Endothelial cell (in vitro differentiated cells): ENCODE measurements at regions not wholly inside any gene's neighbourhood (a gene's known extent, or its start where the extent isn't known, plus 50 kb on each side); places are given as distances from the start of the nearest gene placed in this dataset.
A peak's percentile ranks its signal among the peaks of the same experiment; 100 is the strongest.

Source experiments
- DNase-seq: peaks from one replicate; pipeline ENCODE4 v3.0.0; 2021; ENCODE audit warnings: low spot score
- H3K27ac Mint-ChIP-seq: one replicate; pipeline ENCODE4 v1.8.0; 2021; ENCODE audit warnings: mixed read lengths, inconsistent platforms; ENCODE audit not compliant: unreplicated experiment
- H3K27me3 Mint-ChIP-seq: one replicate; pipeline ENCODE4 v1.8.0; 2021; ENCODE audit warnings: mild to moderate bottlenecking, moderate library complexity, mixed read lengths, inconsistent platforms; ENCODE audit not compliant: unreplicated experiment
- H3K36me3 Mint-ChIP-seq: one replicate; pipeline ENCODE4 v1.8.0; 2021; ENCODE audit warnings: mild to moderate bottlenecking, low read depth, mixed read lengths, inconsistent platforms; ENCODE audit not compliant: unreplicated experiment
- H3K4me1 Mint-ChIP-seq: one replicate; pipeline ENCODE4 v1.8.0; 2021; ENCODE audit warnings: mild to moderate bottlenecking, mixed read lengths, inconsistent platforms; ENCODE audit not compliant: unreplicated experiment
- H3K4me3 Mint-ChIP-seq: one replicate; pipeline ENCODE4 v1.8.0; 2021; ENCODE audit warnings: mild to moderate bottlenecking, mixed read lengths, inconsistent platforms; ENCODE audit not compliant: unreplicated experiment
- H3K9me3 Mint-ChIP-seq: one replicate; pipeline ENCODE4 v1.8.0; 2021; ENCODE audit warnings: mixed read lengths, inconsistent platforms; ENCODE audit not compliant: unreplicated experiment
- CTCF ChIP-seq: fragments of 200-600 bp; sonication (generic); IDR thresholded peaks from one replicate; pipeline ENCODE4 v1.5.0; 2021; ENCODE audit warnings: antibody characterized with exemption; ENCODE audit not compliant: unreplicated experiment

GRCh38 chr20:24789877-24790276 lies 159.2 kb upstream of the CST7 start:
- Mint-ChIP-seq H3K4me3 (no peak overlapping the region), H3K27ac (no peak overlapping the region), H3K36me3 (no peaks in the 10 kb centered on the region), H3K27me3 (peaks cover 10% of the 10 kb centered on the region), H3K9me3 (no peaks in the 10 kb centered on the region), H3K4me1 (peaks cover under 1% of the 10 kb centered on the region)
- DNase-seq, result no peak
- no peak for TF ChIP-seq CTCF

GRCh38 chr20:24790746-24791283 lies 158.3 kb upstream of the CST7 start:
- no peaks in the 10 kb centered on the region for H3K36me3 Mint-ChIP-seq
- peaks cover 3% of the 10 kb centered on the region for H3K4me1 Mint-ChIP-seq
- H3K4me3 Mint-ChIP-seq, result no peak overlapping the region
- no peak for DNase-seq
- H3K27me3 Mint-ChIP-seq, result peaks cover 13% of the 10 kb centered on the region
- H3K9me3 Mint-ChIP-seq, result no peaks in the 10 kb centered on the region
- TF ChIP-seq CTCF, result no peak
- H3K27ac Mint-ChIP-seq, result no peak overlapping the region

GRCh38 chr20:24791953-24792352 lies 157.1 kb upstream of the CST7 start:
- peaks cover 3% of the 10 kb centered on the region for H3K4me1 Mint-ChIP-seq
- no peak for DNase-seq
- no peak overlapping the region for H3K4me3 Mint-ChIP-seq
- H3K27ac Mint-ChIP-seq, result no peak overlapping the region
- TF ChIP-seq CTCF, result no peak
- peaks cover 13% of the 10 kb centered on the region for H3K27me3 Mint-ChIP-seq
- no peaks in the 10 kb centered on the region for H3K9me3 Mint-ChIP-seq
- H3K36me3 Mint-ChIP-seq, result no peaks in the 10 kb centered on the region

GRCh38 chr20:24792641-24793495 lies 156.2 kb upstream of the CST7 start:
- no peak for DNase-seq
- Mint-ChIP-seq H3K9me3 (no peaks in the 10 kb centered on the region), H3K27ac (no peak overlapping the region), H3K4me1 (peaks cover 3% of the 10 kb centered on the region), H3K4me3 (no peak overlapping the region), H3K36me3 (no peaks in the 10 kb centered on the region), H3K27me3 (peaks cover 13% of the 10 kb centered on the region)
- TF ChIP-seq CTCF, result no peak

- no peak for DNase-seq
- Mint-ChIP-seq H3K27ac (peak overlapping the region; percentile 25), H3K27me3 (peaks cover 9% of the 10 kb centered on the region)
Observed at GRCh38 chr20:24795436-24795835, 153.6 kb upstream of the CST7 start.

More at GRCh38 chr20:24795436-24795835, 153.6 kb upstream of the CST7 start:
- H3K36me3 Mint-ChIP-seq, result no peaks in the 10 kb centered on the region
- no peaks in the 10 kb centered on the region for H3K9me3 Mint-ChIP-seq
- no peak overlapping the region for H3K4me3 Mint-ChIP-seq
- TF ChIP-seq CTCF, result no peak
- H3K4me1 Mint-ChIP-seq, result peaks cover 3% of the 10 kb centered on the region
